GM23338 (cell line): ENCODE measurements at regions not wholly inside any gene's neighbourhood (a gene's known extent, or its start where the extent isn't known, plus 50 kb on each side); places are given as distances from the start of the nearest gene placed in this dataset.

Source experiments
- ATAC-seq: fragments of 200-7000 bp; cut with Tn5 transposase; 3 replicates; pipeline ENCODE4 v1.9.1; 2020
- DNase-seq: peaks from one replicate; pipeline ENCODE4 v3.0.0-alpha.2; 2015; ENCODE audit warnings: low spot score
- H2AFZ ChIP-seq: fragments of 200-600 bp; sonication (generic); 2 replicates; pipeline ENCODE4 v1.8.0; 2016; ENCODE audit warnings: antibody characterized with exemption, mild to moderate bottlenecking, moderate library complexity
- H3F3A ChIP-seq: fragments of 200-600 bp; sonication (generic); replicated peaks from 2 replicates; pipeline ENCODE4 v1.8.0; 2017; ENCODE audit warnings: antibody characterized with exemption, mixed run types, low read depth
- H3K27ac ChIP-seq: fragments of 200-600 bp; sonication (generic); 2 replicates; pipeline ENCODE4 v1.6.1; 2016; ENCODE audit warnings: low read depth
- H3K27me3 ChIP-seq: fragments of 200-600 bp; sonication (generic); 2 replicates; pipeline ENCODE4 v1.8.0; 2016; ENCODE audit warnings: mild to moderate bottlenecking, mixed run types, moderate library complexity; ENCODE audit not compliant: insufficient read depth
- H3K36me3 ChIP-seq: fragments of 200-600 bp; sonication (generic); 2 replicates; pipeline ENCODE4 v1.8.0; 2016; ENCODE audit warnings: mild to moderate bottlenecking; ENCODE audit not compliant: insufficient read depth
- H3K4me1 ChIP-seq: fragments of 200-600 bp; sonication (generic); 2 replicates; pipeline ENCODE4 v1.8.0; 2016; ENCODE audit warnings: mild to moderate bottlenecking, moderate library complexity; ENCODE audit not compliant: insufficient read depth
- H3K4me2 ChIP-seq: fragments of 200-600 bp; sonication (generic); 2 replicates; pipeline ENCODE4 v1.7.1; 2017; ENCODE audit warnings: mixed run types
- H3K4me3 ChIP-seq: fragments of 200-600 bp; sonication (generic); 2 replicates; pipeline ENCODE4 v1.6.1; 2016; ENCODE audit warnings: mixed run types
- H3K79me2 ChIP-seq: fragments of 200-600 bp; sonication (generic); replicated peaks from 2 replicates; pipeline ENCODE4 v1.8.0; 2017; ENCODE audit warnings: mild to moderate bottlenecking; ENCODE audit not compliant: insufficient read depth
- H3K9me2 ChIP-seq: fragments of 200-600 bp; sonication (generic); 2 replicates; pipeline ENCODE4 v1.8.0; 2017; ENCODE audit not compliant: insufficient read depth
- H4K20me1 ChIP-seq: fragments of 200-600 bp; sonication (generic); replicated peaks from 2 replicates; pipeline ENCODE4 v1.8.0; 2017; ENCODE audit warnings: mild to moderate bottlenecking; ENCODE audit not compliant: insufficient read depth
- H3K27ac Mint-ChIP-seq: 2 replicates; pipeline ENCODE4 v1.8.0; 2020; ENCODE audit warnings: inconsistent platforms, mild to moderate bottlenecking, moderate library complexity, mixed read lengths
- H3K27me3 Mint-ChIP-seq: 3 replicates; pipeline ENCODE4 v1.8.0; 2022; ENCODE audit warnings: low read depth, mild to moderate bottlenecking, moderate library complexity, mixed read lengths, inconsistent platforms; ENCODE audit not compliant: insufficient read depth, poor library complexity
- H3K36me3 Mint-ChIP-seq: 3 replicates; pipeline ENCODE4 v1.8.0; 2021; ENCODE audit warnings: low read depth, mild to moderate bottlenecking, inconsistent platforms, moderate library complexity, mixed read lengths
- H3K4me1 Mint-ChIP-seq: 3 replicates; pipeline ENCODE4 v1.8.0; 2020; ENCODE audit warnings: mild to moderate bottlenecking, inconsistent platforms, mixed read lengths
- H3K4me3 Mint-ChIP-seq: 3 replicates; pipeline ENCODE4 v1.8.0; 2021; ENCODE audit warnings: moderate library complexity, mild to moderate bottlenecking, inconsistent platforms, mixed read lengths
- H3K9me3 Mint-ChIP-seq: 3 replicates; pipeline ENCODE4 v1.8.0; 2020; ENCODE audit warnings: moderate library complexity, mild to moderate bottlenecking, inconsistent platforms, mixed read lengths
- CREB1 ChIP-seq: fragments of 250-450 bp; sonication (Bioruptor Pico); IDR thresholded peaks from 2 replicates; pipeline ENCODE4 v1.5.0; 2020; ENCODE audit warnings: low read depth, mild to moderate bottlenecking, moderate library complexity
- ETS1 ChIP-seq: IDR thresholded peaks from 2 replicates; pipeline ENCODE4 v1.6.1; 2016; ENCODE audit warnings: antibody characterized with exemption
- EZH2 ChIP-seq: fragments of 200-600 bp; sonication (generic); IDR thresholded peaks from one replicate; pipeline ENCODE4 v1.8.0; 2017; ENCODE audit warnings: antibody characterized with exemption, mild to moderate bottlenecking, low read depth; ENCODE audit not compliant: unreplicated experiment
- EZH2phosphoT487 ChIP-seq: fragments of 200-600 bp; sonication (generic); IDR thresholded peaks from one replicate; pipeline ENCODE4 v1.8.1; 2018; ENCODE audit warnings: antibody characterized with exemption; ENCODE audit not compliant: unreplicated experiment
- NANOG ChIP-seq: IDR thresholded peaks from 2 replicates; pipeline ENCODE4 v1.6.1; 2016; ENCODE audit warnings: antibody characterized with exemption, borderline replicate concordance
- POLR2AphosphoS5 ChIP-seq: IDR thresholded peaks from 2 replicates; pipeline ENCODE4 v1.6.1; 2016; ENCODE audit warnings: antibody characterized with exemption, low read depth
- STAT1 ChIP-seq: IDR thresholded peaks from one replicate; pipeline ENCODE4 v1.6.1; 2016; ENCODE audit warnings: antibody characterized with exemption; ENCODE audit not compliant: unreplicated experiment
- ZNF114 ChIP-seq: fragments of 250-450 bp; sonication (Bioruptor Pico); IDR thresholded peaks from 2 replicates; pipeline ENCODE4 v1.5.0; 2020; ENCODE audit warnings: mild to moderate bottlenecking, moderate library complexity
- TF ChIP-seq, protein P1 (sequence below), 2 experiments: fragments of 200-600 bp in 1 of 2; sonication (generic) in 1 of 2; conservative IDR thresholded peaks; 2 replicates each; pipeline versions ENCODE4 v1.5.1 to v1.6.1; 2016 to 2017; ENCODE audit warnings: antibody characterized with exemption in 2 of 2, low read depth in 2 of 2, mild to moderate bottlenecking in 2 of 2, moderate library complexity in 1 of 2
- TF ChIP-seq, protein P2 (sequence below): fragments of 250-450 bp; sonication (Bioruptor Pico); IDR thresholded peaks from 2 replicates; pipeline ENCODE4 v1.5.0; 2020; ENCODE audit warnings: mild to moderate bottlenecking, moderate library complexity

GRCh38 chr13:44818016-44818415 lies 171.3 kb downstream of the NUFIP1 start:
- Mint-ChIP-seq H3K4me3 (no peak overlapping the region; the same call in 2 of the 3 replicates), H3K27me3 (peaks cover 4% of the 10 kb centered on the region), H3K36me3 (no peaks in the 10 kb centered on the region), H3K27ac (no peak overlapping the region), H3K9me3 (no peaks in the 10 kb centered on the region), H3K4me1 (peaks cover 37% of the 10 kb centered on the region)
- Histone ChIP-seq H3F3A (no peaks in the 10 kb centered on the region), H3K36me3 (no peaks in the 10 kb centered on the region), H3K4me2 (peak overlapping the region; percentile 46; the same call in 1 of the 2 replicates), H3K79me2 (no peaks in the 10 kb centered on the region), H3K27ac (no peak overlapping the region), H3K4me1 (peaks cover 24% of the 10 kb centered on the region), H2AFZ (peak overlapping the region; percentile 1), H3K4me3 (no peak overlapping the region), H4K20me1 (no peaks in the 10 kb centered on the region), H3K27me3 (no peaks in the 10 kb centered on the region), H3K9me2 (no peaks in the 10 kb centered on the region; the same call in 1 of the 2 replicates)
- TF ChIP-seq, protein P1, sequence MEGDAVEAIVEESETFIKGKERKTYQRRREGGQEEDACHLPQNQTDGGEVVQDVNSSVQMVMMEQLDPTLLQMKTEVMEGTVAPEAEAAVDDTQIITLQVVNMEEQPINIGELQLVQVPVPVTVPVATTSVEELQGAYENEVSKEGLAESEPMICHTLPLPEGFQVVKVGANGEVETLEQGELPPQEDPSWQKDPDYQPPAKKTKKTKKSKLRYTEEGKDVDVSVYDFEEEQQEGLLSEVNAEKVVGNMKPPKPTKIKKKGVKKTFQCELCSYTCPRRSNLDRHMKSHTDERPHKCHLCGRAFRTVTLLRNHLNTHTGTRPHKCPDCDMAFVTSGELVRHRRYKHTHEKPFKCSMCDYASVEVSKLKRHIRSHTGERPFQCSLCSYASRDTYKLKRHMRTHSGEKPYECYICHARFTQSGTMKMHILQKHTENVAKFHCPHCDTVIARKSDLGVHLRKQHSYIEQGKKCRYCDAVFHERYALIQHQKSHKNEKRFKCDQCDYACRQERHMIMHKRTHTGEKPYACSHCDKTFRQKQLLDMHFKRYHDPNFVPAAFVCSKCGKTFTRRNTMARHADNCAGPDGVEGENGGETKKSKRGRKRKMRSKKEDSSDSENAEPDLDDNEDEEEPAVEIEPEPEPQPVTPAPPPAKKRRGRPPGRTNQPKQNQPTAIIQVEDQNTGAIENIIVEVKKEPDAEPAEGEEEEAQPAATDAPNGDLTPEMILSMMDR (conservative IDR thresholded peaks at IDR 0.05; ENCODE audit: low read depth in 2 of 2) = no peak
- no peak for TF ChIP-seq NANOG
- no peak for TF ChIP-seq CREB1 (CRISPR knock-in tag)
- TF ChIP-seq POLR2AphosphoS5 = no peak
- TF ChIP-seq, protein P2, sequence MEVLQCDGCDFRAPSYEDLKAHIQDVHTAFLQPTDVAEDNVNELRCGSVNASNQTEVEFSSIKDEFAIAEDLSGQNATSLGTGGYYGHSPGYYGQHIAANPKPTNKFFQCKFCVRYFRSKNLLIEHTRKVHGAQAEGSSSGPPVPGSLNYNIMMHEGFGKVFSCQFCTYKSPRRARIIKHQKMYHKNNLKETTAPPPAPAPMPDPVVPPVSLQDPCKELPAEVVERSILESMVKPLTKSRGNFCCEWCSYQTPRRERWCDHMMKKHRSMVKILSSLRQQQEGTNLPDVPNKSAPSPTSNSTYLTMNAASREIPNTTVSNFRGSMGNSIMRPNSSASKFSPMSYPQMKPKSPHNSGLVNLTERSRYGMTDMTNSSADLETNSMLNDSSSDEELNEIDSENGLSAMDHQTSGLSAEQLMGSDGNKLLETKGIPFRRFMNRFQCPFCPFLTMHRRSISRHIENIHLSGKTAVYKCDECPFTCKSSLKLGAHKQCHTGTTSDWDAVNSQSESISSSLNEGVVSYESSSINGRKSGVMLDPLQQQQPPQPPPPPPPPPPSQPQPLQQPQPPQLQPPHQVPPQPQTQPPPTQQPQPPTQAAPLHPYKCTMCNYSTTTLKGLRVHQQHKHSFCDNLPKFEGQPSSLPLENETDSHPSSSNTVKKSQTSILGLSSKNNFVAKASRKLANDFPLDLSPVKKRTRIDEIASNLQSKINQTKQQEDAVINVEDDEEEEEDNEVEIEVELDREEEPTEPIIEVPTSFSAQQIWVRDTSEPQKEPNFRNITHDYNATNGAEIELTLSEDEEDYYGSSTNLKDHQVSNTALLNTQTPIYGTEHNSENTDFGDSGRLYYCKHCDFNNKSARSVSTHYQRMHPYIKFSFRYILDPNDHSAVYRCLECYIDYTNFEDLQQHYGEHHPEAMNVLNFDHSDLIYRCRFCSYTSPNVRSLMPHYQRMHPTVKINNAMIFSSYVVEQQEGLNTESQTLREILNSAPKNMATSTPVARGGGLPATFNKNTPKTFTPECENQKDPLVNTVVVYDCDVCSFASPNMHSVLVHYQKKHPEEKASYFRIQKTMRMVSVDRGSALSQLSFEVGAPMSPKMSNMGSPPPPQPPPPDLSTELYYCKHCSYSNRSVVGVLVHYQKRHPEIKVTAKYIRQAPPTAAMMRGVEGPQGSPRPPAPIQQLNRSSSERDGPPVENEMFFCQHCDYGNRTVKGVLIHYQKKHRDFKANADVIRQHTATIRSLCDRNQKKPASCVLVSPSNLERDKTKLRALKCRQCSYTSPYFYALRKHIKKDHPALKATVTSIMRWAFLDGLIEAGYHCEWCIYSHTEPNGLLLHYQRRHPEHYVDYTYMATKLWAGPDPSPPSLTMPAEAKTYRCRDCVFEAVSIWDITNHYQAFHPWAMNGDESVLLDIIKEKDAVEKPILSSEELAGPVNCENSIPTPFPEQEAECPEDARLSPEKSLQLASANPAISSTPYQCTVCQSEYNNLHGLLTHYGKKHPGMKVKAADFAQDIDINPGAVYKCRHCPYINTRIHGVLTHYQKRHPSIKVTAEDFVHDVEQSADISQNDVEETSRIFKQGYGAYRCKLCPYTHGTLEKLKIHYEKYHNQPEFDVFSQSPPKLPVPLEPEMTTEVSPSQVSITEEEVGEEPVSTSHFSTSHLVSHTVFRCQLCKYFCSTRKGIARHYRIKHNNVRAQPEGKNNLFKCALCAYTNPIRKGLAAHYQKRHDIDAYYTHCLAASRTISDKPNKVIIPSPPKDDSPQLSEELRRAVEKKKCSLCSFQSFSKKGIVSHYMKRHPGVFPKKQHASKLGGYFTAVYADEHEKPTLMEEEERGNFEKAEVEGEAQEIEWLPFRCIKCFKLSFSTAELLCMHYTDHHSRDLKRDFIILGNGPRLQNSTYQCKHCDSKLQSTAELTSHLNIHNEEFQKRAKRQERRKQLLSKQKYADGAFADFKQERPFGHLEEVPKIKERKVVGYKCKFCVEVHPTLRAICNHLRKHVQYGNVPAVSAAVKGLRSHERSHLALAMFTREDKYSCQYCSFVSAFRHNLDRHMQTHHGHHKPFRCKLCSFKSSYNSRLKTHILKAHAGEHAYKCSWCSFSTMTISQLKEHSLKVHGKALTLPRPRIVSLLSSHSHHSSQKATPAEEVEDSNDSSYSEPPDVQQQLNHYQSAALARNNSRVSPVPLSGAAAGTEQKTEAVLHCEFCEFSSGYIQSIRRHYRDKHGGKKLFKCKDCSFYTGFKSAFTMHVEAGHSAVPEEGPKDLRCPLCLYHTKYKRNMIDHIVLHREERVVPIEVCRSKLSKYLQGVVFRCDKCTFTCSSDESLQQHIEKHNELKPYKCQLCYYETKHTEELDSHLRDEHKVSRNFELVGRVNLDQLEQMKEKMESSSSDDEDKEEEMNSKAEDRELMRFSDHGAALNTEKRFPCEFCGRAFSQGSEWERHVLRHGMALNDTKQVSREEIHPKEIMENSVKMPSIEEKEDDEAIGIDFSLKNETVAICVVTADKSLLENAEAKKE (CRISPR knock-in tag) = no peak
- no peak for TF ChIP-seq ETS1
- no peak for TF ChIP-seq ZNF114 (CRISPR knock-in tag)
- no peak for TF ChIP-seq EZH2
- no peak for TF ChIP-seq EZH2phosphoT487
- TF ChIP-seq STAT1 = no peak
- no peak for DNase-seq
- ATAC-seq = peak; percentile 14; the same call in 1 of the 3 replicates
